ENCODE measurements at regions not wholly inside any gene's neighbourhood (a gene's known extent, or its start where the extent isn't known, plus 50 kb on each side); places are given as distances from the start of the nearest gene placed in this dataset.
"Not testable (repeated sequence)": the region's sequence is repeated elsewhere in the genome, so short reads cannot be mapped to it uniquely, and the experiment has no call there.

DNA sequence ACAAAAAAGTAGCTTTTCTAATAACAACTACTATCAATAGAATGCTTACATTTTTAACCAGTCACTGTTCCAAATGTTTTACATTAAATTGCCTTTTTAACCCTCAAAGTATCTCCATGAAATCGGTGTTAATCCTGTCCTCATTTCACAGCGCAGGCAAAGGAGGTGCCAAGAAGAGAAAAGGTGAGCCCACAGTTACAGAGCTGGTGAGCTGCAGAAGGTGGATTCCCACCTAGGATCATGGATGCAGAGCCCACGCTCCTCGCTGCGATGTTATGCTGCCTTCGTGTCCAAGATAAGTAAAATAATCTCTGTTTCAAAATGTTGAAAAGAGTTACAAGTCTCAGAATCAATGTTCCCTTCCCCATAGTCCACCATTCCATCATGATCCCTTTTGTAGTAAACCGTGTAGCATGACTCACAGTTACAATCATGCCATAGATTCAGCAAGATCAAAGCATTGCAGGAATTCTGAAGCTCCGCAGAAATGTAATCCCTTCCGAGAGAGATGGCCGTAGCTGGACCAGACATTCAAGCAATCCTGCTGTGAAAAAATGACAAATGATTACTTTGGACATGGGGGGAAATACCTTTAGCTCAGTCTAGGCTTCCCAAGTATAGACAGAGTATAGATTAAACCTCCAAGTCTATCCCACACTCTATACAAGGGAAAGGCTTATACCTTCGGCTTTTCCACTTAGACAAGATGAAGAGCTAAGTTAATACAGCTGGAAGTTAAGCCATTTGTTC, 394.7 kb upstream of the AKR1E2 start:
- ChIA-PET POLR2A (no interaction called here), CTCF (no interaction called here)

DNA sequence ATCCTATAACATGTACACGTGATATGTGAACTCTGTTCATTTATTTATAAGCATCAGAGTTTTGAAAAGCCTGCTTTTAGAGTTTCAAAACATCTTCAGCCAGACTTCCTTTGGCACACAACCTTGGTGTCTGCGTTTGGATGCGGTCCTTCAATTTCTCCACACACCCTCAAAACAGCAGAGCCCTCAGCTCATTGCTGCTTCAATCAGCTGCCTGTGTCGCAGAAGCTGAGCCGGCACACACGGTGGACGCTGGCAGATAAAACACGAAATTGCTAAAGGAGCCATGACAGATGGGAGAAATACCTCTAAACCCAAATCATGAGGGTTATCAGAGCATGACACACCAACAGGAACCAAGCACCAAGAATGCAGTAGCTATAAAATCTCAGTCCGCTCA, 396.4 kb upstream of the AKR1E2 start:
- POLR2A ChIA-PET: no interaction called here
- CTCF ChIA-PET: no interaction called here

DNA sequence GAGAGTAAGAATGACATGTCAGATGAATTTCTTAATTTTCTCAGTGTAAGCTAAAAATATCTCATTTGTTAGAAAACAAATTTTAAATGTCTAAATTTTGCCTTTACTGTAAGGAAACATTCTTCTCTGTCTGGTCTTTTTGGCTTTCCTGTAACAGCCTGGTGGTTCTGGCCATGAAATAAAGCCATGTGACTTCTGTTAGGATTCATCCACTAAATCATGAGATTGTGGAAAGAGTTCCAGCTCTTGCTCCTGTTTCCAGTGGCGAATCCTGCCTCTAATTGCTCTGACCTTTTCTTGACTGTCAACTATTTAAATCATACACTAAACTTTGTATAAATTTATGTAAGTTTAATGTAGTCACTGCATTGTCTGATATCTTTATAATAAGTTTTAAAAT, 398.5 kb upstream of the AKR1E2 start:
- ChIA-PET POLR2A (no interaction called here), CTCF (no interaction called here)

DNA sequence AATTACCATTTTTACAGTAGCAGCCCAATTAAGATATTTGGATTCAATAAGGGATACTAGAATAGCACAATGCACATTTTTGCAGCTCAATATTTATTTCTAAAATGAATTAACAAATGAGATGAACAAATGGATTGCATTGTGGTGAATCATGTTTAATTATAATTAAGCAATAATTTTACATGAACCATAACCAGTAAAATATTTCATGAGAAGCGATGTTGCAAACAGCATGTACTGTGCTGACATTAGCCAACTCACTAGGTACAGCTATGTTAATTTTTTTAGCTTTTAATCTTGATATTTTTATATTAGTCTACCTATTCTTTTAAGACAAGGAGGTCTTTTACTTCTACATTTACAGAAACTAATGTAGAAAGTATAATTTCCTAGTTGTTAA, 399.1 kb upstream of the AKR1E2 start:
- POLR2A ChIA-PET: no interaction called here

DNA sequence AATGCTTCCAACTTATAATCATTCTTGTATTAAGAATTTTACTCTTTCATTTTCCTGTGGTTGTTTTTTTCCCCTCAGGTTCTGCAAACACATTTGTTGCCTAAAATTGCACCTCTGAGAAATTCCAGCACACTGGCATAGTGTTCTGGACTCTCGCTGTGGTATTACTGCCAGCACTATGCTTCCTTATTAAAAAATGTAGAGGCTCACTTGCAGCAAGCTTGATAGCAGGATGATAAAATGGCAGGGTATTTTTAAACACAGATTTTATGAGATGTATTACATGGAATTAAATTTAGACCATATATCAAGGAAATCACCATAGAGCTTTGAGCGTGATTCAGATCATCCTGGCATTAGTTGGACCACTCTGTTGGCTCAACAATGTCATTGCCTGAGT, 416.7 kb upstream of the AKR1E2 start:
- ChIA-PET POLR2A (no interaction called here), CTCF (no interaction called here)

More for the DNA sequence above, 399.1 kb upstream of the AKR1E2 start:
- CTCF ChIA-PET: no interaction called here

DNA sequence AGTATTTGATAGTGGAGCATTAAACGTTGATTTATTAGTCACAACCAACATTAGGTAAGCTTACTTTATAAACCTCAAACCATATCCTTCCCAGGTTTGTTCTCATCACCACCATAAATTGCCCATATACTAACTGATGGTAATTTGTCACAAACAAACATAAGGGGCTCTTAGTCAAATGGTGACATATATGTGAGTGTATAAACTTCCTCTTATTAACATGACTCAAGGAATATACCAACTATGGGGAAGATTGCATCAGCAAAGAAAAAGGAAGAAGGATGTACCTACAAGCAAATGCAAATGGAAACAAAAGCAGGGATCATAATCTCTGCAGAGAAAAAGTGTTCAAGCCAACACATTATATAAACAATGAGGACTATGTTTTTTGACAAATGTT, 418.2 kb upstream of the AKR1E2 start:
- POLR2A ChIA-PET: no interaction called here
- CTCF ChIA-PET: no interaction called here

DNA sequence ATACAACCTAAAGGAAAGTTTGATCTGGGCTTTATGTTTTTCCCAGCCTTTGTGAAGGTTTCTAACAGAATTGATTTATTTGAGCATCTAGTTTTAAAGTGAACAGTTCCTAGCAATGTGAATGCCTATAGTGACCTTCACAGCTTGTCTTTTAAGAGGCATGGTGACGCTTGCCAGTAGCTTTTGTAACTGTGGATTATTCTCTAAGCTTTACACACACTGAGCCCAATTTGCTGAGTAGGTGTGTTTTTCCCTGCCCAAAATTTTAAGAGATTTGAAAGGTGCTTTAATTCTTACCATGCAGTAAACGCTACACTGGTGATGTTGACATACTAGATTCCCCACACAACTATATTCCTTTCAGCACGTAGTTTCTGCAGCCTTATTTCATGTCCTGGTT, 420.2 kb upstream of the AKR1E2 start:
- POLR2A ChIA-PET: no interaction called here
- CTCF ChIA-PET: no interaction called here

DNA sequence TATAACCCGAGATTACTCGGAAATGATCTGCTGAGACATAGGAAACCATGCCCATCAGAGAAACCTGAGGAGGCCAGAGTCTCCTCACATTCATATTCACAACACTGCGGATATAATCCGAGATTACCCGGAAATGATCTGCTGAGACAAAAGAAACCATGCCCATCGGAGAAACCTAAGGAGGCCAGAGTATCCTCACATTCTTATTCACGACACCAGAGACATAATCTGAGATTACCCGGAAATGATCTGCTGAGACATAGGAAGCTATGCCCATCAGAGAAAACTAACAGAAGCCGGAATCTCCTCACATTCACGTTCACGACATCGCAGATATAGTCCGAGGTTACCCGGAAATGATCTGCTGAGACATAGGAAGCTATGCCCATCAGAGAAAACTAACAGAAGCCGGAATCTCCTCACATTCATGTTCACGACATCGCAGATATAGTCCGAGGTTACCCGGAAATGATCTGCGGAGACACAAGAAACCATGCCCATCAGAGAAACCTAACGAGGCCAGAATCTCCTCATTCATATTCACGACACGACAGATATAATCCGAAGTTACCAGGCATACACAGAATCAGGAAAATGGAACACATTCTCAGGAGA, 422.3 kb upstream of the AKR1E2 start:
- POLR2A ChIA-PET: no interaction called here
- CTCF ChIA-PET: no interaction called here

DNA sequence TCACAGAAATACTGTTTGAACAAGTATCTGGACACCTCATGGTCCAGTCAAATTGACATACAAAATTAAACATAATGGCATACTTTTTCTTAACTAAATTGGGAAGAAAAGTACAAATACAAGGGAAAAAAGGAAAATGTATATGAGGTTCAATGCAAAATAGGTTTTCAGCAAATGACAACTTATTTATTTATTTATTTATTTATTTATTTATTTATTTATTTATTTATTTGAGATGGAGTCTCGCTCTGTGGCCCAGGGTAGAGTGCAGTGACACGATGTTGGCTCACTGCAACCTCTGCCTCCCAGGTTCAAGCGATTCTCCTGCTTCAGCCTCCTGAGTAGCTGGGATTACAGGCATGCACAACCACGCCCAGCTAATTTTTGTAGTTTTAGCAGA, 424.9 kb upstream of the AKR1E2 start:
- CTCF ChIA-PET, POLR2A ChIA-PET: not testable (repeated sequence)

DNA sequence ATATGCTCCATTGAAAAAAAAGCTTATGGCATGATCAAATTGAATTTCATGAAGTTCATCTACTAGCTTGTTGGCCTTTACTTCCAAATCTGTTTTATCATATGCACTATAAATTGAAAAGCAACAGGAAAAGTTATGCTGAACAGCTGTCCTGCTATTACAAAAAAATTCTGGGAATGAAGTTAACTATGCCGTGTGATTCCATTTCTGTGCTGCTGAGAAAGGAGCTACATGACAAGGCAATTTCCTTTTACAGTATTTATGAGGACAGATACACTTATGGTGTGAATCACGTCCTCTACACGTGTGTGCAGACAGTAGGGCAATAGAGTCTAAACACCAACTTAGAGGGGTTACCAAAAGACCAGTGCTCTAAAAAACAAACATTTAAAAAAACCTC, 426.5 kb upstream of the AKR1E2 start:
- ChIA-PET POLR2A (no interaction called here), CTCF (no interaction called here)

DNA sequence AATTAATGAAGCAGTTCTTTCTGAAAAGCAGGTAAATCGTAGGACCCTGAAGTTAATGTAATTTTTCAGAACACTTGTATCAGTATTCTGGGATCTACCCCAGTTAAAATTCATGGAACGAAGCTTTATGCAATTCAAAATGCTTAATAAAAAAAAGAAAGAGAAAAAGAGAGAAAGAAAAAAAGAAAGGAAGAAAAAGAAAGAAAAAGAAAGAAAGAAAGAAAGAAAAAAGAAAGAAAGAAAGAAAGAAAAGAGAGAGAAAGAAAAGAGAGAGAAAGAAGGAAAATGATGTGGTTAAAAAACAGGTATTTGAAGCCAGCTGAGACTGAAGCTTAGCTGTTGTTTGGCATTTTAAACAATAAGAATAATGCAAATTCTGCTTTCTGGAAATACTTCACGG, 427.4 kb upstream of the AKR1E2 start:
- CTCF ChIA-PET: no interaction called here
- POLR2A ChIA-PET: no interaction called here

DNA sequence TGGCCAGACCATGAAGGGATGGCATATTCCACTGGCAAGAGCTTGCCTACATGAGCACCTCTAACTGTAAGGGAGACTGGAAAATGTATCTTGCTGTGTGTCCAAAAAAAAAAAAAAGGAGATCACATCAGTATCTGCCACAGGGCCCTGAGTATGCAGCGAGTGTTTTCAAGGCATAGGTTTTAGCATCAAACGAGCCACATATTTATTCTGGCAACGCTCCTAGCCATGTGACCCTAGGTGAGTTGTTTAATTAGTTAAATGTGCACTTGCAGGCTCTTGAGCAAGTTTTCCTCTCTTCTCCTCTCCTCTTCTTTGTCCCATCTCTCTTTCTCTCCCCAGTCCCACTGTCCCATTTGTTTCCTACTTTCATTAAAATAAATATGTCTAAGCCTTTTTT, 428.7 kb upstream of the AKR1E2 start:
- POLR2A ChIA-PET: no interaction called here

DNA sequence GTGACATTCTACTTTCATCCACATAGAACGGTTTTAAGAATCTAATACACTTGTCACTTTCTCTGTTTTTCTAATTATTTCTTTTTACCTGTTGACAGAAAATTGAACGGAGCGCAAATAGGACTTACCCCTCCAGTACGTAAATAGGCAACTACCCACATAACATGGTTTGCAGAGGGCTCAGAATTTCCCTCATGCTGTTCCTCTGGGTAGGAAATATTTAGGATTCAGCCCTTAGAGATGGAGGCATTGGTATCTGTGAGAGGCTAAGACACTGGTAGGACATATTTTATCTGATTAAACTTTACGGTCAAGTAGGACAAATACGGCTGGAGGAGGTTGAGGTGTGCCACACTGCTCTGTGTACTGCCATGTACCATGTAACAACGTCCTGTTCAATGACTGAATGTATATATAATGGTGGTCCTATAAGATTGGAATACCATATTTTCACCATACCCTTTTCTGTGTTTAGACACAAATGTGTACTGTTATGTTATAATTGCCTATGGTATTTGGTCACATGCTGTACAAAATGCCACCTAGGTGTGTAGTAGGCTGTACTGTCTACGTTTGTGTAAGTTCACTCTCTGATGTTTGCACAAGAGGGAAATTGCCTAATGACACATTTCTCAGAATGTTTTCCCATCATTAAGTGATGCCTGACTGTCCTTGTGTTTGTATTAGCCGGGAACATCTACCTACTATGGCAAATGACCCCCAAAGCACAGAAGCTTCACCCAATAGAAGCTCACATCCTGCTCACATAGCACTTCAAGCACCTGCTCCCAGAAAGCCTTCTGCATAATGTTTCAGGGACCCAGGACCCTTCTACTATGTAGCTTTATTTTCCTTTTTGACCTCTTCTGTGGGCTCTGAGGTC, 429.4 kb upstream of the AKR1E2 start:
- ChIA-PET CTCF (no interaction called here), POLR2A (no interaction called here)

More for the DNA sequence above, 428.7 kb upstream of the AKR1E2 start:
- CTCF ChIA-PET: no interaction called here

DNA sequence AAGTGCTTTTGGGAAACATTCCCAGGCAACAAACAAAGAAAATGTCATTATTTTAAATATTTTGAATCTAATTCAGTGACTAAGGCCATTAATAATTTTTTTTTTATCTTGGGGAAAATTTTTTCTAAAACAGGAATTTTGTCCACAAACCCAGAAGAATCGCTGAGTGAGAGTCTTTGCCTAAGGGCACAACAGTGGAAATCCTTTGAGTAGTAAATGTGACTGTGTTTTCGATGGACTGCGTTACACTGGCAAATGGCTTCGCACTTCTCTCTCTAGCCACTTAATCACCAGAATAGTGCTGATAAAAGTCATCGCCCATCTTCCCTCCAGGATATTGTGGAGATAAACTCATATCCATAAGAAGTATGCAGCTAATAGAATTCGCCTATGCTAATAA, 430.3 kb upstream of the AKR1E2 start:
- ChIA-PET POLR2A (no interaction called here), CTCF (no interaction called here)

DNA sequence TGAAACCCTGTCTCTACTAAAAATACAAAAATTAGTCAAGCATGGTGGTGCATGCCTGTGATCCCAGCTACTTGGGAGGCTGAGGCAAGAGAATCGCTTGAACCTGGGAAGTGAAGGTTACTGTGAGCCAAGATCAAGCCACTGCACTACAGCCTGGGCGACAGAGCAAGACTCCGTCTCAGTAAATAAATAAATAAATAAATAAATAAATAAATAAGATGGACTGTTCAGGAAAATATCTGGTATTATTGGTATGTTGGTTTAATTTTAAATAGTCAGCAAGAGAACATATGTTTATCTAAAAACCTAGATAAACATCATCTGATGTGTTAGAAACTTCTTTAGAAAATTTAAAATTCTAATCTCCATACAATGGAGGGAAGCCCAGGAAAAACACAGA, 431.6 kb upstream of the AKR1E2 start:
- CTCF ChIA-PET, POLR2A ChIA-PET: not testable (repeated sequence)

DNA sequence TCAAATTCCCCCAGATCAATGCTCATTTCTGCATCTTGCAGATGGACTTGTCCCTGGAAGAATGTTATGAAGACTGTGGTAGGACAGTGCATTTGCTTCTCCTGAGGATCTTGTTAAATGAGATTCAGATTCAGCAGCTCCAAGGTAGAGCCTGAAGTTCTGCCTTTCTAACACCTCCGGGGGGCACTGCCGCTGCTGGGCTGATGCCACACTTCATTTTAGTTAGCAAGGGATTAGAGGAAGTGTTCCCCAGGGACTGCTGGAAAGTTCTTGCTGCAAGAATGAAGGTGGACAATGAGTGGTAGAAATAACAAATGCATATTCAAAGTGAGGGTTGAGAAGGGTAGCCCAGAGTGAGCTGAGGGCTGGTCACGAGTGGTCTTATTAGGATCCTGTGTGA, 434.3 kb upstream of the AKR1E2 start:
- POLR2A ChIA-PET: no interaction called here
- CTCF ChIA-PET: interaction anchor here (0.6 kb wide), 1 partner anchor 31 kb away, joined by 4 read pairs; no protein-coding TSS in a partner anchor

DNA sequence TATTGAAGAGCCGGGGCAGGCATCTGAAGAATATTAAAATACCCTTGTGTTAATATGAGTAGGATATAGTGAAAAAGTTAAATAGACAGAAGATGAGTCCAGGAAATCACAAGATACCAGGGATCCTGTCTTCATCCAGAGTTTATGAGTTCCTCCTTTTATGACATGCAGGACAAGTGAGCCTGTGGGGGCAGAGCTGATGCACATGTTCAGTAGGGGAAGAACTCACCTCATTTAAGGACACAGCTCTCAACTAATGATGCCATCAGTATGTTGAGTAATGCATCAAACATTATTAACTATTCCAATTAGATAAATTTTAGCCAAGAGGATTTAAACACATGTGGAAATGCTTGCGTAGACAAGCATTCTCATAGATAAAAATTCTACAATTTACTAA, 435.8 kb upstream of the AKR1E2 start:
- CTCF ChIA-PET: no interaction called here
- POLR2A ChIA-PET: no interaction called here

DNA sequence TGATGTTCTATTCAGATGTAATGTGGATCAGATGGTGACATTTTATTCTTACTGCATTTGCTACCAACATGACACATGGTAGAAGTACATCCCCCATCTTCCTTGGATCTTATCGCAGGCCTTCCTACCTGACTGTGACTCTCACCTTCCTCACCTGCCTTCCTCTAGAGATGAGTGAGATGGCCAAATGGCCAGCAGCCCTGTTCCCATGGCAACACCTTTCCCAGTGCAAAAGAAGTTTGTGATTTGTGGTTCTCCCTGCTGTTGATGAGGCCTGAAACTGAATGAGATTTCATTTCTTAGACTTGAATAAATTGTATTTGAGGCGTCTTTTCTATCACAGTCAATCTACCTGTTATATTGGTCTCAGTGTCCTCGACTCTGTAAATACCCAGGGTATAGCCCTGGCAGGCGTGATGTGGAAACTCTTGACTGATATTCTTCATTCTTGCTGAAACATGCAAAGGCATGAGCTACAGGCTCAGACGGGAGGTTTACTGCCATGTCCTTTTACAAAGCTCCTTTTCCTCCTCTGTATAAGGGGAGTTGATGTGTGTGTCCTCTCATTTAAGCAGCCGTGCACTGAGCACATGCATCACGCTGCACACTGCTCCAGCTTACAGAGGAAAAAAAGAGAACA, 440.7 kb upstream of the AKR1E2 start:
- ChIA-PET POLR2A (no interaction called here), CTCF (no interaction called here)

DNA sequence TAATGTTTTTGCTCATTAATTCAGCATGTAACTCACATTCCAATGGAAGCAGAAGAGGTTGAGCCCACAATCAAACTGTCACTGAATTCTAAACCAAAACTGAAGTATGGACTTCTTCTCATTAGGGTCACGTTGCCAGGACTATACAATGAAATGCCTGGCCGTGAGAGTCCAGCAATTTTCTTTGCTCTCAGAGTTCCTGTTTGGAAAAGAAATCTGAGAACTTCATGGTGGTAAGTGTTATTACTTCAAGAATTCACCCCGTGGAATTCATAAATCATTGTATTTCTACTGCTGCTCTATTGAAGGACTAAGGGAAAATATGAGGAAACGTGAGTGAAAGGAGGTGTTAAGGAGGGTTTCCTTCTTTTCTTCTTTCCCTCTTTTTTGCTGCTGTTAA, 441.8 kb upstream of the AKR1E2 start:
- POLR2A ChIA-PET: no interaction called here
- CTCF ChIA-PET: no interaction called here

DNA sequence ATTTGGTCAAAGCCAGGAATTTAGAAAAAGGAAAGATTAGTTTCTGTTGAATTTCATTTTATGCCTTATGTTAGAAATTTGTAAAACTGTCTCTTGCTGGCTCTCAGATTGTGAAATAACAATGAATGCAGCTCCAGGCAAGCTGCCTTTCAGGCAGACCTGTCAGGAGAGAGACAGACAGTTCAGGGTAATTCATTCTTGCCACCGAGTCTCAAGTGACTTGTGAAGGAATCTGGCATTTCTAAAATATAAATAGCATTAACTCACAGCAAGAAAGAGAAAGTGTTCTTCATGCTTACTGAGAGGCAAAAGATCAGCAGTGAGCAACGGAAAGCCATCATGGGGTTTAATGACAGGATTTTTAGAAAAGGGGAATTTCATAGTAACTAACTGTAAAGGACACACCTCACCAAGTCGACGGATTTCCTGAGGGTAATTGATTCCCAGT, 442.3 kb upstream of the AKR1E2 start:
- POLR2A ChIA-PET: no interaction called here
- CTCF ChIA-PET: no interaction called here

DNA sequence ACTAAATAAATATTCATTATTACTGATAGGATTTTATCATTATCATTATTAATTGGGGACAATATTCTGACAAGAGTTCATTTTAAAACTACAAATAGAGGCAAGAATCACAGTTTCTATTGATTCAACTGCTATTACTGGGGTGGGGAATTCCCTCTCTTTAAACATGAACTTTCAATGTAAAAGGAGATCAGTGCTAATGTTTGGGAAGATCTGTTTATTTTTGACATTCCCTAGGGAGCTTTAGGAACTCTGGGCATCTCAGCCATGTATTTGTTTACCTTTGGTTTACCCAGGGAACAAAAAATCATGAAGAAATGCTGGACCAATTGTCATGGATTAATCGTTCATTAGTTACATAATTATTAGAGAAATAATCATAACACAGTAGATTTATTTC, 443.2 kb upstream of the AKR1E2 start:
- ChIA-PET CTCF (no interaction called here), POLR2A (no interaction called here)

All from activated CD8-positive, alpha-beta memory T cell treated with anti-CD3 and anti-CD28 coated beads for 36 hours (primary cell).